Ovary (tissue), 7 donors: ENCODE measurements at regions not wholly inside any gene's neighbourhood (a gene's known extent, or its start where the extent isn't known, plus 50 kb on each side); places are given as distances from the start of the nearest gene placed in this dataset.

ENCODE experiments used
- DNase-seq, 5 donors: peaks; one replicate each; pipeline ENCODE4 v3.0.0-alpha.2; 2019 to 2020
- H3K27ac ChIP-seq, 2 donors: fragments of 200-600 bp; one replicate each; pipeline versions ENCODE4 v1.5.1 to v1.8.0; 2019 to 2022
- H3K27me3 ChIP-seq: fragments of 200-600 bp; one replicate; pipeline ENCODE4 v1.8.0; 2022
- H3K36me3 ChIP-seq: fragments of 200-600 bp; sonication (generic); one replicate; pipeline ENCODE4 v1.5.1; 2019
- H3K4me1 ChIP-seq: one replicate; pipeline ENCODE4 v1.8.1; 2013; ENCODE audit warnings: mild to moderate bottlenecking, moderate library complexity; ENCODE audit not compliant: insufficient read depth
- H3K4me3 ChIP-seq: fragments of 200-600 bp; sonication (generic); one replicate; pipeline ENCODE4 v1.5.1; 2017
- H3K9me3 ChIP-seq, 2 donors: fragments of 200-600 bp in 1 of 2; sonication (generic) in 1 of 2; one replicate each; pipeline versions ENCODE4 v1.5.1 to v1.8.1; 2013 to 2019; ENCODE audit warnings: mild to moderate bottlenecking in 1 of 2, moderate library complexity in 1 of 2
- CTCF ChIP-seq, 3 donors: fragments of 450-650 bp in 2 of 3; fragments of 200-600 bp in 1 of 3; IDR thresholded peaks; one replicate each; pipeline versions ENCODE4 v1.5.1 to v1.8.0; 2016 to 2022; ENCODE audit warnings: antibody characterized with exemption in 3 of 3, mild to moderate bottlenecking in 1 of 3
- EP300 ChIP-seq: sonication (generic); formaldehyde crosslinking; IDR thresholded peaks from one replicate; pipeline ENCODE4 v1.6.1; 2017; ENCODE audit warnings: antibody characterized with exemption
- POLR2A ChIP-seq: fragments of 450-650 bp; IDR thresholded peaks from one replicate; pipeline ENCODE4 v1.6.1; 2017; ENCODE audit warnings: antibody characterized with exemption, mild to moderate bottlenecking, moderate library complexity
- WGBS, 3 donors: extraction: QIAGEN DNeasy Blood & Tissue Kit in 1 of 3; methylation state at CpG; one replicate each; pipeline versions ENCODE4 v1.1.5 to v1.1.7; 2013 to 2017; 5-methylcytosine and 5-hydroxymethylcytosine counted together
- intact Hi-C, 4 donors: fragments of 100-400 bp; cut with DNase I; formaldehyde crosslinking; loops; one replicate each; pipeline versions ENCODE4 v1.11.0 to v1.15.1; 2022 to 2023
- donor health status: DM: no; HTN: no; CAD: no; lungs with moderate emphysema.
- donor health status: DM: no; HTN: no; CAD: no.
- donor health status: Bipolar disorder and iron deficiency.
- donor health status: DM: no; HTN: no; CAD: no.
- donor health status: DM: yes; HTN: yes; CAD: no.

- DNase-seq: no peak
- Histone ChIP-seq H3K36me3 (no peaks in the 10 kb centered on the region), H3K27ac (no peak overlapping the region), H3K27me3 (no peaks in the 10 kb centered on the region), H3K4me3 (no peak overlapping the region), H3K9me3 (no peaks in the 10 kb centered on the region), H3K4me1 (no peaks in the 10 kb centered on the region)
- whole genome bisulfite sequencing, 3 donors: 80 to 85% (median 81%) methylated on average over 3 of the region's 3 CpGs
- intact Hi-C loops: no loop called here
- no peak for TF ChIP-seq CTCF (IDR thresholded peaks at IDR 0.05)
- no peak for TF ChIP-seq EP300
- no peak for TF ChIP-seq POLR2A
Measured at GRCh38 chr12:28622406-28622805, 432.1 kb downstream of the CCDC91 start.

- no peak for DNase-seq
- no peaks in the 10 kb centered on the region for H3K9me3 ChIP-seq
- WGBS, 3 donors: 93 to 96% (median 95%) methylated on average over 3 of the region's 3 CpGs
- H3K27ac ChIP-seq: no peak overlapping the region
- no peak overlapping the region for H3K4me3 ChIP-seq
- H3K4me1 ChIP-seq: no peaks in the 10 kb centered on the region
- TF ChIP-seq EP300 (no peak), POLR2A (no peak), CTCF (IDR thresholded peaks at IDR 0.05) (no peak)
- intact Hi-C loops: no loop called here
- no peaks in the 10 kb centered on the region for H3K36me3 ChIP-seq
- no peaks in the 10 kb centered on the region for H3K27me3 ChIP-seq
Measured at GRCh38 chr12:28626504-28626903, 436.2 kb downstream of the CCDC91 start.

GRCh38 chr12:28629691-28630090 lies 439.4 kb downstream of the CCDC91 start:
- Histone ChIP-seq H3K4me1 (no peaks in the 10 kb centered on the region), H3K9me3 (no peaks in the 10 kb centered on the region), H3K27me3 (no peaks in the 10 kb centered on the region), H3K4me3 (no peak overlapping the region), H3K27ac (no peak overlapping the region), H3K36me3 (no peaks in the 10 kb centered on the region)
- TF ChIP-seq POLR2A: no peak
- no peak for TF ChIP-seq EP300
- no peak for TF ChIP-seq CTCF (IDR thresholded peaks at IDR 0.05)
- DNase-seq: no peak
- intact Hi-C loops: no loop called here
- 56 to 63% (median 56%) methylated on average over 7 of the region's 7 CpGs for WGBS, 3 donors

- intact Hi-C loops: no loop called here
- 64 to 69% (median 66%) methylated on average over 7 of the region's 7 CpGs for WGBS, 3 donors
- TF ChIP-seq CTCF (IDR thresholded peaks at IDR 0.05): no peak
Measured at GRCh38 chr12:28631831-28632230, 441.6 kb downstream of the CCDC91 start.

GRCh38 chr12:28640519-28640918 lies 450.3 kb downstream of the CCDC91 start:
- no peaks in the 10 kb centered on the region for H3K9me3 ChIP-seq
- WGBS, 3 donors: 63 to 87% (median 81%) methylated on average over 1 of the region's 1 CpG
- intact Hi-C loops: no loop called here
- TF ChIP-seq CTCF (IDR thresholded peaks at IDR 0.05) (no peak), EP300 (no peak), POLR2A (no peak)
- H3K27ac ChIP-seq: no peak overlapping the region
- no peaks in the 10 kb centered on the region for H3K36me3 ChIP-seq
- H3K27me3 ChIP-seq: no peaks in the 10 kb centered on the region
- no peaks in the 10 kb centered on the region for H3K4me1 ChIP-seq
- DNase-seq: no peak
- no peak overlapping the region for H3K4me3 ChIP-seq

More at GRCh38 chr12:28631831-28632230, 441.6 kb downstream of the CCDC91 start:
- Histone ChIP-seq H3K27me3 (no peaks in the 10 kb centered on the region), H3K27ac (no peak overlapping the region), H3K36me3 (no peaks in the 10 kb centered on the region), H3K4me3 (no peak overlapping the region), H3K9me3 (no peaks in the 10 kb centered on the region), H3K4me1 (no peaks in the 10 kb centered on the region)
- no peak for DNase-seq
